ES-I3 (cell line): ENCODE measurements at regions not wholly inside any gene's neighbourhood (a gene's known extent, or its start where the extent isn't known, plus 50 kb on each side); places are given as distances from the start of the nearest gene placed in this dataset.

Source experiments
- H3K36me3 ChIP-seq: 2 replicates; pipeline ENCODE4 v1.6.1; 2013; ENCODE audit warnings: mild to moderate bottlenecking, low read length, control low read depth, moderate library complexity; ENCODE audit not compliant: insufficient read depth
- H3K4me1 ChIP-seq: 2 replicates; pipeline ENCODE4 v1.6.1; 2013; ENCODE audit warnings: mild to moderate bottlenecking, control low read depth, low read length; ENCODE audit not compliant: insufficient read depth
- H3K9ac ChIP-seq: 2 replicates; pipeline ENCODE4 v1.6.1; 2013; ENCODE audit warnings: low read depth, mild to moderate bottlenecking, low read length, moderate library complexity
- H3K9me3 ChIP-seq: 2 replicates; pipeline ENCODE4 v1.6.1; 2013; ENCODE audit warnings: mild to moderate bottlenecking, low read length, moderate library complexity; ENCODE audit not compliant: control insufficient read depth, insufficient read depth

GRCh38 chr13:38191016-38191415 is 158.6 kb upstream of the UFM1 start:
- Histone ChIP-seq H3K9ac (no peak overlapping the region), H3K9me3 (no peaks in the 10 kb centered on the region), H3K4me1 (no peaks in the 10 kb centered on the region), H3K36me3 (no peaks in the 10 kb centered on the region)

DNA sequence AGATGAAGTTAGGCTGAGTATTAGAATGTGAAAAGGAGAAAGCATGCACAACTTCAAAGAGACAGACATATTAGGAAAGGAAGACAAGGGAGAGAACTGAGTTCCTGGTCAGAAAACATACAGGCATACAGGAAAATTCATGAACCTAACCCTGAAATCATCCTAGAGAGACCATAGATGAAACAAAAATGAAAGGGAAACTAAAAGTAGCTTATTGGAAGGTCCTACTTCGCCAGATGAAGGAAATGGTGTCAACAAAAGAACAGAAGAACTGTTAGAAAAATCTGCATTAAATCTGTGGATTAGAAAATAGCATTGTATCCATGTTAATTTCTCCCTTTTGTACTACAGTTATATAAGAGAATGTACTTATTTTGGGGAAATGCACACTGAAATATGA is 169.0 kb upstream of the UFM1 start:
- no peaks in the 10 kb centered on the region for H3K9me3 ChIP-seq
- no peak overlapping the region for H3K9ac ChIP-seq

DNA sequence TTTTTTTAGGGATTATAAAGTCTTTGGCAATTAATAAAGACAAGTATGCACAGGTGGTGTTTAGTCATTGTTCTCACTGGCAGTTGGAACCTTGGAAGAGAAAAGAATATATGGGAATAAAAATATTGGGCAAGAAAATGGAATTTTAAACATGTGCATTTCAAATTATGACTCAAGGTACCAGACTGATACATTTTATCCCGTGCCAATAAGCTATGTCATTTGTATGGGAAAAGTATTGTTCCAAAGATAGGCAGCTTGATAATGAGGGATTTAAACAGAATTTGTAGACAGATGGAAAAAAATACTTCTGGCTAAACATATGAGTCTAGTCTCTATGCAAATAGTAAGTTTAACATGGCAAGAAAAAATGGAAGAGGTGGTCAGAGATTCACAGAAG is 169.5 kb upstream of the UFM1 start:
- H3K4me1 ChIP-seq = no peaks in the 10 kb centered on the region
- no peaks in the 10 kb centered on the region for H3K36me3 ChIP-seq
- no peak overlapping the region for H3K9ac ChIP-seq
- no peaks in the 10 kb centered on the region for H3K9me3 ChIP-seq

More for the DNA sequence above, 169.0 kb upstream of the UFM1 start:
- H3K4me1 ChIP-seq = no peaks in the 10 kb centered on the region
- no peaks in the 10 kb centered on the region for H3K36me3 ChIP-seq

DNA sequence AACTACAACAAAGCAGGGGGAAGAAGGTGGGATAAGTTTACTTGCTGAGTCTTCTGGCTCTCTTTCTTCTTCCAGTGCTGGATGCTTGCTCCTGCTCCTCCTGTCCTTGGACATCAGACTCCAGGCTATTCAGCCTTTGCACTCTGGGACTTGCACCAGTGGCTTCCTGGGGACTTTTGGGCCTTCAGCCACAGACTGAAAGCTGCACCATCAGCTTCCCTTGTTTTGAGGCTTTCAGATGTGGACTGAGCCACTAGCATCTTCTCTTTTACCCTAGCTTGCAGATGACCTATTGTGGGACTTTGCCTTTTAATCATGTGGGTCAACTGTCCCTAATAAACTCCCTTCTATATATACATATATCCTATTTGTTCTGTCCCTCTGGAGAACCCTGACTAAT is 173.0 kb upstream of the UFM1 start:
- no peaks in the 10 kb centered on the region for H3K9me3 ChIP-seq
- H3K36me3 ChIP-seq = no peaks in the 10 kb centered on the region
- H3K9ac ChIP-seq = no peak overlapping the region
- H3K4me1 ChIP-seq = no peaks in the 10 kb centered on the region

DNA sequence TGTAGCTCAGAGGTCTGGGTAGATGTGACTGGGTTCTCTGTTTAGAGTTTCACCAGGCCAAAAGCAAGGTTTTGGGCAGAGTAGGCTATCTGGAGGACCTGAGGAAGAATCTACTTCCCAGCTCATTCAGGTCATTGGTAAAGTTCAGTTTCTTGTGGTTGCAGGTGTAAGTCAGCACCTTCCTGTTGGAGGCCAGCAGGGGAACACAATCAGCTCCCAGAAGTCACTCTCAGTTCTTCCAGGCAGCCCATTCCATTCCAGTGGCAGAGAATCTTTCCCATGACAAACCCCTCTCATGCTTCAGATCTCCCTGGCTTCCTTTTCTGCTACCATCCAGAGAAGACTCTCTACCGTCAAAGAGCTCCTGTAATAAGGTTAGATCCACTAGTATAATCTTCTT is 176.2 kb upstream of the UFM1 start:
- no peaks in the 10 kb centered on the region for H3K4me1 ChIP-seq
- H3K9me3 ChIP-seq = no peaks in the 10 kb centered on the region
- no peak overlapping the region for H3K9ac ChIP-seq
- H3K36me3 ChIP-seq = no peaks in the 10 kb centered on the region

GRCh38 chr13:38167164-38167822 is 182.4 kb upstream of the UFM1 start:
- H3K9ac ChIP-seq = no peak overlapping the region
- H3K36me3 ChIP-seq = no peaks in the 10 kb centered on the region
- peaks cover 3% of the 10 kb centered on the region; the same call in 1 of the 2 replicates for H3K4me1 ChIP-seq
- H3K9me3 ChIP-seq = no peaks in the 10 kb centered on the region

DNA sequence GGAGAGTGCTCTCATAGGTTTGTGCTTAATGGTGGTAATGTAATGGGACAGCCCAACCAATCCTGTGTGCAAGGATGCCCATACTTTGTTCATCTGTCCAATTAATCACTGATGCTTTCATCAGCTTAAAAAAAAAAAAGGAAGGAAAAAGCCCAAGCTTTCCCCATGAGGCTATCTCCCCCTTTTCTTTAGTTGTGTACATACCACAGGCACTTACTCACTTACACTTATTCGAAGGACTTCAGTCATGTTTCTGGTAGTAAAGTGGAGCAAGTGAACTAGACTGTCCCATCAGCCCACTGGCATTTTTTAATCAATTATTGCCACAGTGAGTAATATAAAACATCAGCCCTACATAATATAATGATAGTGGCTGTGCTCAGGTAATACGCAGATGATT is 183.5 kb upstream of the UFM1 start:
- Histone ChIP-seq H3K9ac (no peak overlapping the region), H3K4me1 (peaks cover 3% of the 10 kb centered on the region; the same call in 1 of the 2 replicates), H3K36me3 (no peaks in the 10 kb centered on the region), H3K9me3 (no peaks in the 10 kb centered on the region)

- no peaks in the 10 kb centered on the region for H3K36me3 ChIP-seq
- H3K4me1 ChIP-seq = no peaks in the 10 kb centered on the region
- no peak overlapping the region for H3K9ac ChIP-seq
- H3K9me3 ChIP-seq = no peaks in the 10 kb centered on the region
These were observed 189.5 kb upstream of the UFM1 start for GRCh38 chr13:38160131-38160530.

- H3K4me1 ChIP-seq = no peaks in the 10 kb centered on the region
- H3K9ac ChIP-seq = no peak overlapping the region
- no peaks in the 10 kb centered on the region for H3K9me3 ChIP-seq
- no peaks in the 10 kb centered on the region for H3K36me3 ChIP-seq
These were observed 189.9 kb upstream of the UFM1 start for GRCh38 chr13:38159710-38160109.

GRCh38 chr13:38147050-38147449 is 202.6 kb upstream of the UFM1 start:
- no peak overlapping the region for H3K9ac ChIP-seq
- no peaks in the 10 kb centered on the region for H3K9me3 ChIP-seq
- H3K36me3 ChIP-seq = no peaks in the 10 kb centered on the region
- no peaks in the 10 kb centered on the region for H3K4me1 ChIP-seq

GRCh38 chr13:38141792-38142191 is 207.9 kb upstream of the UFM1 start:
- H3K9me3 ChIP-seq = no peaks in the 10 kb centered on the region
- no peaks in the 10 kb centered on the region for H3K36me3 ChIP-seq
- H3K9ac ChIP-seq = no peak overlapping the region
- no peaks in the 10 kb centered on the region for H3K4me1 ChIP-seq

- no peaks in the 10 kb centered on the region for H3K36me3 ChIP-seq
- H3K9ac ChIP-seq = no peak overlapping the region
- H3K4me1 ChIP-seq = no peaks in the 10 kb centered on the region
- H3K9me3 ChIP-seq = no peaks in the 10 kb centered on the region; the same call in 1 of the 2 replicates
These were observed 214.1 kb upstream of the UFM1 start for GRCh38 chr13:38135592-38135991.

DNA sequence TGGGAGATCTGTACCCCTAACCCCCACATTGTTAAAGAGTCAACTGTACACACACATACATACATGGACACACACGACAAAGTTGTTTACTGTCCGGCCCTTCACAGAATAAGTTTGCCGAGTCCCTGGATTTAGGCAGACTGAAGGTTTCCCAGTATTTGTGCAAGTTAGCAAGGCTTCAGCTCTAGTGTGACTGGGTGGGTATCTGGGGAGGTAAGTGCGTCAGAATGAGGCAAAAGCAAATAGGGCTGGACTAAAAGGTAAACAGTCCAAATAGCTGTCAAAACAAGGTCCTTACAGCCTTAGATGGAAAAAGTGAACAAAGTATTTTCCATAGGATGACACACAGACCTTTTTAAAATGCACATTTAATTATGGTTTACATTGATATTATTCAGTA is 228.4 kb upstream of the UFM1 start:
- Histone ChIP-seq H3K36me3 (no peaks in the 10 kb centered on the region), H3K9me3 (no peaks in the 10 kb centered on the region), H3K4me1 (no peaks in the 10 kb centered on the region), H3K9ac (no peak overlapping the region)

DNA sequence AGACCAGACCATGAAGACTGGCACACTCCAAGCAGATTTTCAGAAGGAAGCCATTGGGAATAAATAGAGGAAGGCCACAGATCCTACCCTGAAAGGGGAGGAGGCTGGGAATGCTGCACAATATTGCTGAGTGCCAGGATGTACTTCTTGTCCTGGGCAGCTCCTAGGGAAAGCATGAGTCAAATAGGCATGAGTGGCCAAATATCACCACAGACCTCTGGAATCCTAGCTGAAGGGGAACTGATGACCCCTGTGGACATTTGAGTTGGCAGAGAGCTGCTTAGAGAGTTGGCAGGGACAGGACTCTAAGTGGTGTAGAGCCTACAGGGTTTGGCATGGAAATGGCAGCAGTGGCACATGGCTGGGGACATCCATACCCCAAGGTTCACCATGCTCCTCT is 234.3 kb upstream of the TRPC4 start:
- Histone ChIP-seq H3K9ac (no peak overlapping the region), H3K9me3 (no peaks in the 10 kb centered on the region), H3K36me3 (no peaks in the 10 kb centered on the region), H3K4me1 (no peaks in the 10 kb centered on the region)

DNA sequence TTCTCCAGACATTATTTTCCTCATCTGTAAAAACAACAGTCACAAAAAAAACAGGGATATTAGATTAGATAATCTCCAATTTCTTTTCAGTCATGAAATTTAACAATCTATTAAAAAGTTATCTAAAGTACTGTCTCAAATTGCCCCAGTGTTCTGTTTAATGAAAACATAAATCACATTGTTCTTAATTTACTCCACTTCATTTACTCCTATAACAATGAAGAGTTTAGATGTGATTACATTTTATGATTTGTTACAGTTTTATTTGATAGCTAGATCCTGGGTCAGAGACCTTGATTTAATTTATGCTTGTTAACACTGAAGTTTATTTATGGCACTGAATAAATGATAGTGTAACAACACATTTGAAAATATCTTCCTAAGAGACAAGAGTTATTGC is 230.2 kb upstream of the TRPC4 start:
- Histone ChIP-seq H3K9me3 (no peaks in the 10 kb centered on the region), H3K36me3 (no peaks in the 10 kb centered on the region), H3K4me1 (no peaks in the 10 kb centered on the region), H3K9ac (no peak overlapping the region)

- no peaks in the 10 kb centered on the region for H3K9me3 ChIP-seq
- no peaks in the 10 kb centered on the region for H3K4me1 ChIP-seq
- H3K9ac ChIP-seq = no peak overlapping the region
- H3K36me3 ChIP-seq = no peaks in the 10 kb centered on the region
These were observed 223.9 kb upstream of the TRPC4 start for GRCh38 chr13:38093425-38093824.
